Superior temporal gyrus (tissue), 1 donor: ENCODE measurements at regions not wholly inside any gene's neighbourhood (a gene's known extent, or its start where the extent isn't known, plus 50 kb on each side); places are given as distances from the start of the nearest gene placed in this dataset.
"Not testable (repeated sequence)": the region's sequence is repeated elsewhere in the genome, so short reads cannot be mapped to it uniquely, and the experiment has no call there.

Source experiments
- DNase-seq: peaks from one replicate; pipeline ENCODE4 v3.0.0-alpha.2; 2016; ENCODE audit errors: extremely low spot score

DNA sequence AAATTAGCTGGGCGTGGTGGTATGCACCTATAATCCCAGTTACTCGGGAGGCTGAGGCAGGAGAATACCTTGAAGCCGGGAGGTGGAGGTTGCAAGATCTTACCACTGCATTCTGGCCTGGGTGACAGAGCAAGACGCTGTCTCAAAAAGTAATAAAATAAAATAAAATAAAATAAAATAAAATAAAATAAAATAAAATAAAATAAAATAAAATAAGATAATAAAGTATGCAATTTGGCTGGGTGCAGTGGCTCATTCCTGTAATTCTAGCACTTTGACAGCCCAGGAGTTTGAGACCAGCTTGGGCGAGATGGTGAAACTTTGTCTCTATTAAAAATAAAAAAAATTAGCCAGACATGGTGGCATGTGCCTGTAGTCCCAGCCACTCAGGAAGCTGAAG, 85.6 kb upstream of the XPO1 start:
- DNase-seq: no peak

DNA sequence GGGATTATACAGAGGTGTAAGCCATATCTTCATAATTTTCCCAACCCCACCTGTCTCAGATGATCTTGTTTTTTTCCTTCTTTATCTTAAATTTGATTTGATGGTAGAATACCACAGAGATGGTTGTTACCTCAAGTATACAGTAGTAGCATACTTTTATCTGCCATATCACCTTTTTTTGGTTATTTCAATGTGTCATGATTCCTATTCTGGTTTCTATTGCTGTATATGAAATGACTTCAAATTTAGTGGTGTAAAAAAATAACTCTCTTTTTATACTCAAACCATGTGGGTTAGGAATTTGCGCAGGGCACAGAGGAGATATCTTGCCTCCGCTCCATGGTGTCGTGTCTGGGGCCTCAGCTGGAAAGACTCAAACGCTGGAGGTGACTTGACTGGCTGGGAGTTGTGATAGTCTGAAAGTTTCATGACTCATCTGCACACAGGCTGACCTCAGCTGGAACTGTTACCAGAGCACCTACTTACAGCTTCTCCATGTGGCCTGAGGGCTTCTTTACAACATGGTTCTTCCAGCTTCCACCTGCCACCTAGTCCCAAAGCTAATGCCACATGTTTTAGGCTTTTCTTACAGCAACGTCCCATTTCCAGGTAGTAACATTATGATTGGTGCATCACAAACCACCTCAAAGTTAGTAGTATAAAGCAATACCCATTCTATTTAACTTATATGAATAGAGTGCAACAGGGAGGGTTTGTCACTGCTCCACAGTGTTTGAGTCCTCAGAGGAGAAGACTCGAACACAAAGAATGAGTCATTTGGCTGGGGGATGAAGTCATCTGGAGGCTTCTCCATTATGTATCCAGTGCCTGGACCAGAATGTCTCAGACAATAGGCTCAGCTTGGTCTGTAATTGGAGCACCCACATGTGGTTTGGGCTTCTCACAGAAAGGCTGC, 82.3 kb upstream of the XPO1 start:
- no peak for DNase-seq

DNA sequence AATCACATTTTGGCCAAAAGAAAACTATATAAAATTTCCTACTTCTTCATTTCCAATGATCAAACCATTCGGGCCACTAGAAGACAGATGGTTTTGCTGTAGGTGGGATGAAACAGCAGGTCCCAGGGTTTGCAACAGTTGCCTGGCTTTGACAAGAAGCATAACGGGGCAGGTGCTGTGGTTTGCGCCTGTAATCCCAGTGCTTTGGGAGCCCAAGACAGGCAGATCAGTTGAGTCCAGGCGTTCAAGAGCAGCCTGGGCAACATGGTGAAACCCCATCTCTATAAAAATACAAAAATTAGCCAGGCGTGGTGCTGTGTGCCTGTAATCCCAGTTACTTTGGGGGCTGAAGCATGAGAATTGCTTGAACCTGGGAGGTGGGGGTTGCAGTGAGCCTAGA, 81.4 kb upstream of the XPO1 start:
- no peak for DNase-seq

DNA sequence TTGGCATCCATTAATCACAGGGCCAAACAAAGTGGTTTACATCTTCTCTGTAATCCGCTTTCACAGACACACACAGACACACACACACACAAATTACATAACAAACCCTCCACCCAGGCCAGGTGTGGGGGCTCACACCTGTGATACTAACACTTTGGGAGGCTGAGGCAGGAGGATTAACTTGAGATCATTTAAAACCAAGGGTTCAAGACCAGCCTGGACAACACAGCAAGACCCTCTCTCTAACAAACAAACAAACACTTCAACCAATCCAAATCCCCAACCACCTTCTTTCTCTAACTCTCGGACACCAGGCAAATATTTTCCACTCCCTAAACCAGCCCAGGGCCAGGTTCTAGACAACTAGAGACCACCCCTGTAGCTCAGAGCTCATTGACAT, 79.5 kb upstream of the XPO1 start:
- DNase-seq: no peak

DNA sequence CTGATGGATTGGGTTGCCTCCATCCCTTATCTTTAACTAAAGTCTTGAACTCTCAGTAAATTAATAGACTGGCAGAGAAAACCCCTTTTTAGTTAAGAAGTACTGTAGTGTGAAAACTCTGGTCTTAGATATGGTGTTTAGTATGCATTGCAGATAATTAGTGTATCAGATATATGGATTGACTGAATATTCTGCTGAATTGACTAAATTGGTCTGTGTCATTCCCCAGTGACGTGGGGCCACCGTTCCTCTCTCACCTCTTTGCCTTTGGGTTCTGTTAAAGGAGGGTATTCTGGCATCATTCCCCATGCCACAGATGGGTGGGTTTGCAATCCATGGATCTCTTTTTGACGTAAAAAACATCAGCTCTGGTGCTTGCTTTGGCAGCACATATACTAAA, 67.1 kb upstream of the XPO1 start:
- DNase-seq: no peak

DNA sequence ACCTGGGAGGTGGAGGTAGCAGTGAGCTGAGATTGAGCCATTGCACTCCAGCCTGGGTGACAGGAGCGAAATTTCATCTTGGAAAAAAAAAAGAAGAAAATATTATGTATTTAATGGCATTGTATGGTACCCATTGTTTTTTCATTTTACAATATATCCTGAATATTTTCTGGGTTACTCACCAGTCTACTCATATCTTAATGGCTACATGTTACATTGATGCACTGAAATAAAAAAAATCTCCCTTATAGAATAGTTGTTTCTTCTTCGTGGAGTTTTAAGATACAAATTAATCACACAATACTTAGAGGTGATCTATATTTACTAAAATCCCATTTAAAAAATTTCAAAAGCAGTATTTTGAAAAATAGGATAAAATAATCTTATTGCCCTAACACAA, 66.3 kb upstream of the XPO1 start:
- no peak for DNase-seq

DNA sequence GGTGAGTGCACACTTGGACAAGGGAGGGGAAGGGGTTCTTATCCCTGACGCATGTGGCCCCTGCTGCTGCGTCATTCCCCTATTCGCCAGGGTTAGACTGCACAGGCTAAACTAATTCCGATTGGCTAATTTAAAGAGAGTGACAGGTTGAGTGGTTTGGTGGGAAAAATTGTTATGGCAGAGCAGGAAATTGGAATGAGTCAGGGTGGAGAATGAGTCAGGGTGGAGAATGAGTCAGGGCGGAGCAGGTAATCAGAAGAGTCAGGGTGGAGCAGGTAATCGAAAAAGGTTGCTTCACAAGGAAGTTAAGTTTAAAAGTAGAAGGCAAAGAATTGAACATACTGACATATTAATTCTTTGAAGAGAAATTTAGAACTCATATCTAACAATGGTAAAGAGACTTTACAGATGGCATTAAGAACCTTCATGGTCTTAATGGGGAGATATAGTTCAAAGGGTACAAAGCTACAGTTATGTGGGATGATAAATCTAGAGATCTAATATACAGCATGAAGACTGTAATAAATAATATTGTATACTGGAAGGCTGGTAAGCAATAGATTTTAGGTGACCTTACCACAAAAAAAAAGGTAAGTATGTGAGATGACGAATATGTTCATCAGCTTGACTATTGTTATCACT, 60.5 kb upstream of the XPO1 start:
- not testable (repeated sequence) for DNase-seq

DNA sequence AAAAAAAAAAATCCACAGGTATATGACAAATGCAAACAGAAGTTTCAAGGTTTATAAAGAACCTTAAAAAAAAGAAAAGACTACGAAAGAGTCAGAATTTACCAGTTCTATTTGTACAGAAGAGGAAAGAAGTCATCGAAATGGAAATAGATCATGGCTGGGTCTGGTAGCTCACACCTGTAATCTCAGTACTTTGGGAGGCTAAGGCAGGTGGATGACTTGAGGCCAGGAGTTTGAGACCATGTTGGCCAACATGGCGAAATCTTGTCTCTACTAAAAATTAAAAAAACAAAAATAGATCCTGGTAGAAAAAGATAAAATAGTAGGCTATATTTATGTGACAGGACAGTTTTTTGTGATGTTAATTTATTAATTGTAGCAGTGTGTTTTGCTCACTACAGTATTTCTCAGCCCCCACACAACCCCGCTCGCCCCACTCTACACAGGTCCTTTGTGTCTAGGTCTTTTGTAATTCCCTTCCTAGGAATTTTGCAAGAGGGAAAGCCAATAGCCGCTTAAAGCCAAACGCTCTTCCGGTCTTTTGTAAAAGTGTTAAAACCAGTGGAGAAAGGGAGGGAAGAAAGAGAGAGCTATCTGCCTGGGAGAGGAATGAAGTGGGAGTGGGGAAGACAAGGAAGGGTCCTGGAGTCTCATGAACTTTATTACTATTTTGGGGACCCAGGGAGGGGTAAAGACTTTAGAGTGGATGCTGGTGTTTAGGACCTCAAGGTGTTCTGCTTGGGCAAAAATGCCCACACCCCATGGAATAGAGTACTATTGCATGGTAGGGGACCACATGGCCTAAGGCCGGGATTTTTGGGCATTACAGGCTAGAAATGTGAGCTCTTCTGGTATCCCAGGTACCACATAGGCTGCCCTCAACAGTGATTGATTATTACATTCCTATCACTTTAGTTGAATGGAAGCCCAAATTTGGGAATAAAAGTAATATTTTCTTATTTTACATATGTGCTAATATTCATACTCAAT, 59.4 kb upstream of the XPO1 start:
- no peak for DNase-seq

DNA sequence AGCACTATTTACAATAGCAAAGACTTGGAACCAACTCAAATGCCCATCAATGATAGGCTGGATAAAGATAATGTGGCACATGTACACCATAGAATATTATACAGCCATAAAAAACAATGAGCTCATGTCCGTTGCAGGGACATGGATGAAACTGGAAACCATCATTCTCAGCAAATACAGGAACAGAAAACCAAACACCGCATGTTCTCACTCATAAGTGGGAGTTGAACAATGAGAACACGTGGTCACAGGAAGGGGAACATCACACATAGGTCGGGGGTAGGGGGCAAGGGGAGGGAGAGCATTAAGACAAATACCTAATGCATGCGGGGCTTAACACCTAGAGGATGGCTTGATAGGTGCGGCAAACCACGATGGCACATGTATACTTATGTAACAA, 56.0 kb upstream of the XPO1 start:
- not testable (repeated sequence) for DNase-seq

DNA sequence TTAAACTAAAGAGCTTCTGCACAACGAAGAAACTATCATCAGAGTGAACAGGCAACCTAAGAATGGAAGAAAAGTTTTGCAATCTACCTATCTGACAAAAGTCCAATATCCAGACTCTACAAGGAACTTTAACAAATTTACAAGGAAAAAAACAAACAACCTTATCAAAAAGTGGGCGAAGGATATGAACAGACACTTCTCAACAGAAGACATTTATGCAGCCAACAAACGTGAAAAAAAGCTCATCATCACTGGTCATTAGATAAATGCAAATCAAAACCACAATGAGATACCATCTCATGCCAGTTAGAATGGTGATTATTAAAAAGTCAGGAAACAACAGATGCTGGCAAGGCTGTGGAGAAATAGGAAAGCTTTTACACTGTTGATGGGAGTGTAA, 55.5 kb upstream of the XPO1 start:
- DNase-seq: not testable (repeated sequence)

DNA sequence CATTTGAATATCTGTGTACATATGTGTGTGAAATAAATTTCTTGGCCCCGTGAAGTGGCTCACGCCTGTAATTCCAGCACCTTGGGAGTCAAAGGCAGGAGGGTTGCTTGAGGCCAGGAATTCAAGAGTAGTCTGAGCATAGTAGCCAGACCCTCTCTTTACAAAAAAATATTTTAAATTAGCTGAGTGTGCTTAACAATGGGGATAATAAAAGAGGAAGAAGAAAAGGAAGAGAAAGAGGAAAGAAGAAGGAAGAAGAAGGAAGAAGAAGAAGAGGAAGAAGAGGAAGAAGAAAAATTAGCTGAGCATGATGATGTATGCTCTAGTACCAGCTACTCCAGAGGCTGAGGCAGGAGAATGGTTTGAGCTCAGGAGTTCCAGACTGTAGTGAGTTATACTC, 52.1 kb upstream of the XPO1 start:
- DNase-seq: no peak

DNA sequence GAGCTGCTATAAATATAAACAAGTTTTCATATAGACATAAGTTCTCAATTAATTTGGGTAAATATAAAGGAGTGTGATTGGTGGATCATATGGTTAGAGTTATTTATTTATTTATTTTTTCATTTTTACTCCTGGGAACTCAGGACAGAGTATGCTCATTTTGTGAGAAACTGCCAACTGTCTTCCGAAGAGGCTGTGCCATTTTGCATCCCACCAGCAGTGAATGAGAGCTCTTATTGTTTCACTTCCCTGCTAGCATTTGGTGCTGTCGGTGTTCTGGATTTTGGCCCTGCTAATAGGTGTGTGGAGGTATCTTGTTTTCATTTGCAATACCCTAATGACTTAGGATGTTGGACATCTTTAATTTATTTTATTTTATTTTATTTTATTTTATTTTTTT, 50.4 kb upstream of the XPO1 start:
- no peak for DNase-seq
